ENCODE measurements at regions not wholly inside any gene's neighbourhood (a gene's known extent, or its start where the extent isn't known, plus 50 kb on each side); places are given as distances from the start of the nearest gene placed in this dataset.

DNA sequence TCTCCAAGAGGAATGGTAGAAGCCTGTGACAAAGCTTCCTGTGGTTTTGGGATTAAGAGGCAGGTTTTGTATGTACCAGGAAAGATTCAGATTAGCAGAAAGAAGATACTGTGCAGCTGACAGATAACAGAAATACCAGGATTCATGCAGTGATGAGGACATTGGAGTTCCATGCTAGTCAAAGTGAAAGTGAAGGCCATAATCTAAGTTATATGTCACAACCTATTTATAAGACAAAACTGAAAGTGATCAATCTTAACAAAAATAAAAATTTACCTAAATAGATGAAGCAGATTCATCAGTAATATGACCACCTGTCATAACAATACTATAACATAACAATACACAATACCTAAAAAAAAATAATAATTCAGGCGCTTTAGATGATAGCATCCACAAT is 1305.2 kb upstream of the PCDH9 start:
- TF ChIP-seq, protein P1, sequence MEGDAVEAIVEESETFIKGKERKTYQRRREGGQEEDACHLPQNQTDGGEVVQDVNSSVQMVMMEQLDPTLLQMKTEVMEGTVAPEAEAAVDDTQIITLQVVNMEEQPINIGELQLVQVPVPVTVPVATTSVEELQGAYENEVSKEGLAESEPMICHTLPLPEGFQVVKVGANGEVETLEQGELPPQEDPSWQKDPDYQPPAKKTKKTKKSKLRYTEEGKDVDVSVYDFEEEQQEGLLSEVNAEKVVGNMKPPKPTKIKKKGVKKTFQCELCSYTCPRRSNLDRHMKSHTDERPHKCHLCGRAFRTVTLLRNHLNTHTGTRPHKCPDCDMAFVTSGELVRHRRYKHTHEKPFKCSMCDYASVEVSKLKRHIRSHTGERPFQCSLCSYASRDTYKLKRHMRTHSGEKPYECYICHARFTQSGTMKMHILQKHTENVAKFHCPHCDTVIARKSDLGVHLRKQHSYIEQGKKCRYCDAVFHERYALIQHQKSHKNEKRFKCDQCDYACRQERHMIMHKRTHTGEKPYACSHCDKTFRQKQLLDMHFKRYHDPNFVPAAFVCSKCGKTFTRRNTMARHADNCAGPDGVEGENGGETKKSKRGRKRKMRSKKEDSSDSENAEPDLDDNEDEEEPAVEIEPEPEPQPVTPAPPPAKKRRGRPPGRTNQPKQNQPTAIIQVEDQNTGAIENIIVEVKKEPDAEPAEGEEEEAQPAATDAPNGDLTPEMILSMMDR (conservative IDR thresholded peaks at IDR 0.05; ENCODE audit: low read depth, low read length), result no peak
- no peak for TF ChIP-seq EZH2 (IDR thresholded peaks at IDR 0.05; ENCODE audit: borderline replicate concordance, low read depth, low read length, poor library complexity, severe bottlenecking)

All from A673 (cell line).